ENCODE measurements at regions not wholly inside any gene's neighbourhood (a gene's known extent, or its start where the extent isn't known, plus 50 kb on each side); places are given as distances from the start of the nearest gene placed in this dataset.
"Not testable (repeated sequence)": the region's sequence is repeated elsewhere in the genome, so short reads cannot be mapped to it uniquely, and the experiment has no call there.

DNA sequence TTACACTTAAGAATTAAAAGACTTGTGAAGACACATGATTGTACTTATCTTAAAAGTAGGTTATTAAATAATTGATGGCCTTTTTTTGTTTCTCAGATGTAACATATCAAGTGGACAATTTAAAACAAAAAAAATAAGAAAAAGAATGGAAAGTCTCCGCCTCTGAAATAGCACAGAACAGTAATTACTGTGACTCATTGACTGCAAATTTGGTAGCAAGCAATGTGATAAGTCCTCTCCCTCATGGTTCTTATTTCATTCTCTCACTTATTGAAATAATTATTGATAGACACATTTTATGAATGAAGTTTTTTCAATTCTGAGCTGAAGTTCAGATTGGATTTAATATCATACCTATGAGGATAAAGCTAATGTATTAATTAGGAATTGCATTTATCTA, 717.9 kb upstream of the LUZP2 start:
- no peak for DNase-seq

DNA sequence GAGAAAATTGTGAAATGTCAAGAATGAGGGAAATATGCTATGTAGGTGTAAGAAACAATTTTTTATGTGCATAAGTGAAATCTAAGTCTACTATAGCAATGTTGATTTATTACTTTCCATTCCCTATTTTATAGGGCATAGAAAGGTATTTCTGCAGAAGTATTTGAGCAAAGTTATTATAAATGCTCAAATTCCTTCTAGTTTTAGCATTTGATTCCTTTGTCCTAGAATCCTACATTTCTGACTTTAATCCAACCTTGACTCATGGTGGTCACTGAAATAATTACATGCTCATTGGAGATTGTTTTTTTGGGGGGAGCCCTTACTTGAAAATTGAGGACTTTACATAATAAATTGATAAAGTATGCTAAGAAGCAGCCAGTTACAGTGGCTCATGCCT, 716.6 kb upstream of the LUZP2 start:
- no peak for DNase-seq

DNA sequence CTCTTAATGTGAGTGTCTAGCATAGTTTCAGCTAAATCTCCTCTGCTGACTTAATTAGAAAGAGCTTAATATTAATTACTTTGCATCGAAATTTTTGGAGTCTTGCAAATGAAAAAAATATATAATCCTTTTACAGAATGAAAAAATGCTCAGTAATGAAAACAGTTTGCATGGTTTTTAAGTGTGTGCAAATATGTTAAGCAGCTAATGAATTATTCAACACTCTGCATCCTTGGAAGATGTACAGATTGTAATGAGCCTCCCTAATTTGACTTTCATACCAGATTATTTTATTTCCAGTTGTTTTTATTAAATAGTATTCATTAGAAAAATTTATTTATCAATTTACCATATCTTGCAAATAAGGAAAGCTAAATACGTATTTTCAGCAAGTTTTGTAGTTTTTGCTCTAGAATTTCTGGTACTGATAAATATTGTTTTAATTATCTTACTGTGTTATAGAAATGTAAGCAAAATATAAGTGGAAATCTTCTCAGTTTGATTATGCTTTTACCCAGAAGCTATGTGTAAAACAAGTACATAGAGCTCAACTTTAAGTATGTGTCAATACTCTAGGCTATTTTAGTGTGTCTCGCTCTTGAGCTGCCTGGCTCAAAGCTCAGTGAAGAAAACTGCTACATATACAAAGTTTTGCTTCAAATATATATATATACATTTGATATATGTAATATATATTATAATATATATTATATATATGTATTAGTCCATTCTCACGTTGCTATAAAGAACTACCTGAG, 714.9 kb upstream of the LUZP2 start:
- DNase-seq = no peak

DNA sequence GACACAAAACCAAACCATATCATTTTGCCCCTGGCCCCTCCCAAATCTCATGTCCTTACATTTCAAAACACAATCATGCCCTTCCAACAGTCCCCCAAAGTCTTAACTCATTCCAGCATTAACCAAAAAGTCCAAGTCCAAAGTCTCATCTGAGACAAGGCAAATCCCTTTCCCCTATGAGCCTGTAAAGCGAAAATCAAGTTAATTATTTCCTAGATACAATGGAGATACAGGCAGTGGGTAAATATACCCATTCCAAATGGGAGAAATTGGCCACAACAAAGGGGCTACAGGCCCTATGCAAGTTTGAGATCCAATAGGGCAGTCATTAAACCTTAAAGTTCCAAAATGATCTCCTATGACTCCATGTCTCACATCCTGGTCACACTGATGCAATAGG, 709.9 kb upstream of the LUZP2 start:
- DNase-seq = not testable (repeated sequence)

DNA sequence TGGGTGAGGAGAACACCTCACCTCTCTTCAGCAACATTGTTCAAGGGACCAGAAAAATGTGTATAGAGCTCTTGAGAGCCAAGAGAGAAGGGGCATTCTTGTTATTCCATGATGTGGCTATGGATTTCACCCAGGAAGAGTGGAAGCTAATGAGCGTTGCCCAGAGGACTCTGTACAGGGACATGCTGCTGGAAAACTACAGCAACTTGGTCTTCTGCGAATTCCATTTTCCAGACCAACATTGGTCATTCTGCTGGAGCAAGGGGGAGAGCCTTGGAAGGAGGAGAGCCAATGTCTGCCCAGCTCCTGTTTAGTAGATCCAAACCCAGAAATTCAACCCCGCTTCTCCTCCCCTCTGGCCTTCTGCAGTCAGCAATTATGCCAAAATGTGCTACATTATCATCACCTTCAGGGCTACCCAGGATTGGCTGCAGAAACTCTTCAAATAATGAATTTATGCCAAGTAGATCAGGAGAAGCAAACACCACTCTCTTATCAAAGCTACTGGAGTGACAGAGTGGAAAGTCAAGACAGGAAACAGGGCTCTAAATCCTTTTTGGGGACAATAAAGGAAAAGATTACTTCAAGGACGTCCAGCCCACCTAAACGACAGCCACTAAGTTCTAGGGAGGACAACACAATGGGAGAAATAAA, 707.5 kb upstream of the LUZP2 start:
- DNase-seq = no peak

DNA sequence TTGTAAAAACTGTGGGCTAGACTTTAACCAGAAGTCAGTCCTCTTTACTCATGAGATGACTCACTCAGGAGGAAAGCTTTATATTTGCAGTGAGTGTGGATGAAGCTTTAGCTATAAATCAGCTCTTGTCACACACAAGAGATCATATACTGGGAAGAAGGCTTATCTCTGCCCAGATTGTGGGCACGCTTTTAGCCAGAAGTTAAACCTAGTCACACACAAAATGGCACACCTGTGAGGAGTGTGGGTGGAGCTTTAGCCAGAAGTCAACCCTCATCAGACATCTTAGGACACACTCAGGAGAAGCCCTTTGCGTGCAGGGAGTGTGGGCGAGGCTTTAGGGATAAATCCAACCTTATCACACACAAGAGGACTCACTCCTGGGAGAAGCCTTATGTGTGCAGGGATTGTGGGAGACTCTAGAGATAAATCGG, 706.9 kb upstream of the LUZP2 start:
- no peak for DNase-seq

DNA sequence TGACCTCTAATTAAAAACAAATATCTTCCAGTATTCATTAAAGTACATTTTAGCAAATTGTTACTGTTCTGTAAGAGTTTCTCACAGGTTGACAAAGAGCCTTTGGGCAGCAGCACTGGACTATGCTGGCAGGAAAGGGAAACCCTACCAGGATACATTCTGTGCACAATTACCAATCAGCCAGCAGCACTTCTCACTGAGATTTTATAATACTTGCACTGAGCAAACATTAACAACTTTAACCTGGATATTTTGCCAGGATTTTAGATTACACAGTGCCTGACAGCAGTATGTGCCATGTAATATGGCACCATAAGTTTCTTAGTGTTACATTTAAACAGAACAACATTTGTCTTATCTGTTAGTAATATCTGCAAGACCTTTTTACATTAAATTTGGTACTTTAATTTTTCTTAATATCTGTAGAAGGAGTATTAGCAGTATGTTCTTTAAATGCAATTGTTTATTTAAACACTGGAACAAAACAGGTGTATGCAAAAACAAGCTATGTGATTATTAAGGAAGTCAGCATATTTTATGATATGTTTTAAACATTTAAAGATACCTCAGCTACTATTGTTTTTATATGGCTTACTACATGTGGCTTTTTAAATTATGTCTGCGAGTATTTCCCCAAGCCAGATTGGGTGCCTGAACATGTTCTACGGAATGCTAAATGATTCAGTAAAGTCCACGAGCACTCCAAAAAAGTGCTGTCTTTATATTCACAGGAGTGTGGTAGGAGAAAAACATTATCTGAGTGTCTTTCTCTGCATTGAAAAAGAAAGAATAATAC, 699.0 kb upstream of the LUZP2 start:
- DNase-seq = no peak

DNA sequence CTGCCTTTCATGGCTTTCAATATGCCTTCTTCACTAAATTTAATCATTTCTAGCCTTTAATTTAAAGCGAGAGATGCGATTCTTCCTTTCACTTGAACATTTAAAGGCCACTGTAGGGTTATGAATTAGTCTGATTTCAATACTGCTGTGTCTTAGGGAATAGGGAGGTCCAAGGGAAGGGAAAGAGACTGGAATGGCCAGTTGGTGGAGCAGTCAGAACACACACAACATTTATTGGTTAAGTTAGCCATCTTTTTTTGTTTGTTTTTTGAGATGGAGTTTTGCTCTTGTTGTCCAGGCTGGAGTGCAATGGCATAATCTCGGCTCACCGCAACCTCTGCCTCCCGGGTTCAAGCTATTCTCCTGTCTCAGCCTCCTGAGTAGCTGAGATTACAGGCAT, 662.5 kb upstream of the LUZP2 start:
- DNase-seq = not testable (repeated sequence)

DNA sequence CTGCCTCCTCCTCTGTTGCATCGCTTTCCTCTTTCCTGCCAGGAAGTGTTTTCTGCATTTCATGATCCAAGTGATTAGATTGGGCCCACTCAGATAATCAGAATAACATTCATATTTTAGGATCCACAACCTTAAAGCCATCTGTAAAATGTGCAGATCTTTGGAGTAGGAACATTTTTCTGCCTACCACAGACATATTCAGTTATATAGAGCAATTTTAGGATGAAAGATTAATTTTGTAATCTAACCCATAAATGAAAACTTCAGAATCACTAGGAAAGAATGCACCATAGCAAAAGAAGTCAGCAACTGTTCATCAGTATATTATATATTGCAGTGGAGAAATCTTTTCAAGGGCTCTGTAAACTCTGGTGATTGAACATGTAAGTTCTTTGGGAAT, 659.9 kb upstream of the LUZP2 start:
- DNase-seq = no peak

DNA sequence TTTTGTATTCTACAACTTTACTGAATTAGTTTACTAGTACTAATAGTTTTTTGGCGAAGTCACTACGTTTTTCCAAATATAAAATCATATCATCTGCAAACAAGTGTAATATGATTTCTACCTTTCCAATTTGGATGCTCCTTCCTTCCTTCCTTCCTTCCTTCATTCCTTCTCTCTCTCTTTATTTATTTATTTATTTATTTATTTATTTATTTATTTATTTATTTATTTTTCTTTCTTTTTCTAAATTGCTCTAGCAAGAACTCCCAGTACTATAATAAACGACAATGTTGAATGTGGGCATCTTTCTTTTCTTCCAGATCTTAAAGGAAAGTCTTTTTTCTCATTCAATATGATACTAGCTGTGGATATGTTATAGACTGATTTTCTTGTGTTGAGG, 656.0 kb upstream of the LUZP2 start:
- DNase-seq = no peak

DNA sequence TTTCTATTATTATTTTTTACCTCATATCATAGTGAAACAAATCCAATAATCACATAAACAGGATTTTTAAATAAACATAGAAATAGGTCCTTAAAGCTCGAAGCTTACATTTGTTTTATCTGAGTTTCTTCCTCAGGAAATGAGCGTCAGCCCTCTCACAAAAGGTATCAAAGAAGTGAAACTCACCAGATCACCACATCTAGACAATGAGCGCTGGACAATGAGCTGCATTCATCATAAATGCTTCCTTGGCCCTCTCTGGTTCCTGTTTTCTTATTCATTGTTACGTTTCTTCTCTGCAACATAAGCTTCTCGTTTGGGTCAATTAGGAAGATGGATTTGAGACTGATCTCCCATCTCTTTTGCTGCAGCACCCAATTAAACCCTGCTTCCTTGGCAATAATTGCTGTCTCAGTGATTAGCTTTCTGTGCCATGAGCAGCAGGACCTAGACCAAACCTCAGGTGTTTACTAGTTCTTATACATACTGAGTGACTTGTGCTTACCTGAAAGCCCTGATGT, 649.9 kb upstream of the LUZP2 start:
- no peak for DNase-seq

DNA sequence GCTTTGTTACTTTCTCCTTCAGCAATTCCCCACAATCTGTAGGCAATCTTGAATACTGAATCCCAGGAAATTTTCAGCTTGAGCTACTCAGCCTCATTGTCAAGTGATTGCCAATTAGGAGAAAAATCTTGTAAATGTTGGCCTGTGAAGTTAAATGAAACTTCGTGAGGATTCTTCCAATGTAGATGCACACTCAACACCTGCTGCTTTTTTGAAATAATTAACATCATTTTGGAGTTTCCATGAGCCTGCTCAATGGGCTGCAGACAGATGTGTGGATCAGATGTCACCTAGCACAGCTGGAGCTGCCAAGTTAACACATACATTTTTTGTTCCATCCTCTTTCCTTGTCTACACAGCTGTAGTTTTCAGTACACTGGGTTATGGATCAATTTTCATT, 645.6 kb upstream of the LUZP2 start:
- no peak for DNase-seq

DNA sequence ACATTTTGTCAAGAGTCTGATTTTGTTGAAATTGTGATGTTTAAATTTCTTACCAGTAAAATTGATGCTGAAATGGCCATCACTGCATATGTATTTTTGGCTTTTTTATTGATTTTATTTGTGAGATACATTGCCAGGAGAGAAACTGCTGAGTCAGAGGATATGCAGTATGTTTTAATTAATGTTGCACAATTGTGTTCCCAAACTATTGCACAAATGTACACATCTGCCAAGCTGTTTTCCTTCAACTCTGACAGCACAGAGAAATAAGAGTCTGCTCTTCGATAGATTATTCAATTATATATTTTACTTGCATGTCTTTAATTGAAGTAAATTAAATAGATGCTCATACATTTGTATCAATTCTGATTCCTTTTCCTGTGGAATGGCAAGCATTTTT, 640.2 kb upstream of the LUZP2 start:
- DNase-seq = no peak

DNA sequence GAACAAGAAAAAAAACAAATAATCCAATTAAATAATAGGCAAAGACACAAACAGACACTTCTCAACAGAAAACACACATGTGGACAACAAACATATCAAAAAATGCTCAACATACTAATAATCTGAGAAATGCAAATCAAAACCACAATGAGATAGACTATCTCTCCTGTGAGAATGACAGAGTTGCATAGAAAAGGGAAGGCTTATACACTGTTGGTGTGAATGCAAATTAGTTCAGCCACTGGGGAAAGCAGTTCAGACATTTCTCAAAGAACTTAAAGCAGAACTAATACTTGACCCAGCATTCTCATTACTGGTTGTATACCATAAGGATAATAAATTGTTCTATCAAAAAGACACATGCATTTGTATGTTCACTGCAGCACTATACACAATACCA, 637.8 kb upstream of the LUZP2 start:
- no peak for DNase-seq

DNA sequence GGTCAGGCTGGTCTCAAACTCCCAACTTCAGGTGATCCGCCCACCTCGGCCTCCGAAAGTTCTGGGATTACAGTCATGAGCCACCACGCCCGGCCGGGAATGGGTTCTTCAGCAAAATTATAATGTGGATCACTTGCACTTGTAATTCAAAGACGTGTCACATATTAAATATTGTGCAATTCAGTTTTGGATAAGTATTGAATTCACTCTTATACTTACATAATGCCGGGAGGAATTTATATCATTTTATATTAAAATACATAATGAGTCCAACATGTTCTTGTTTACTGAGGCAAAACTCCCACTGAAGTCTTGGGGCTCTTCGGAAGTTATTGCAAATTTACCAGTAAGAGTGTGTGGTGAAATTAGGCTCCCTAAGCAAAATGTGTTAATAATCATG, 635.2 kb upstream of the LUZP2 start:
- DNase-seq = no peak

DNA sequence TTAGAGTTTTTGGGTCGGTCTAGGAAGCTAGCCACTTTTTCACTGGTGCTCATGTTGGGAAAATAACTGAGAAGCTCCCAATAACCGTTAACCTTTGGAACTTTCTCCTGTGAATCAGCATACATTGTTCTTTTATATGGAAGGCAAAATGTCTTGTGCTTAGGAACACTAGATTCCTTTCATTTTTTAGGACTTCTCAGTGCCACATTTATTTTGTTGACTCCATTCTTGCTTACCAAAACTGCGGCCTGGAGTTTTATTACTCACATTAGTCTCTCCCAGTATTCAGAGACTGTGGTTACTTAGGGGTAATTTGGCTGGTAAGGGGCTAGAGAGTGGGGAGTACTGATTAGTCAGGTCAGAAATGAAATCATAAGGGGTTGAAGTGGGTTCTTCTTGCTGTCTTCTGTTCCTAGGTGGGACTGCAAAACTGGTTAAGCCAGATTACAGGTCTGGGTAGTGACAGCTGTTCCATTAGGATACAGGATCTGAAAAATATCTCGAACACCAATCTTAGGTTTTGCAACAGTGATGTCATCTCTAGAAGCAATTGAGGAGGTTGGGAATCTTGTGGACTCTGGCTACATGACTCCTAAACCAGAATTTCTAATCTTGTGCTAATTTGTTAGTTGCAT, 631.4 kb upstream of the LUZP2 start:
- no peak for DNase-seq

DNA sequence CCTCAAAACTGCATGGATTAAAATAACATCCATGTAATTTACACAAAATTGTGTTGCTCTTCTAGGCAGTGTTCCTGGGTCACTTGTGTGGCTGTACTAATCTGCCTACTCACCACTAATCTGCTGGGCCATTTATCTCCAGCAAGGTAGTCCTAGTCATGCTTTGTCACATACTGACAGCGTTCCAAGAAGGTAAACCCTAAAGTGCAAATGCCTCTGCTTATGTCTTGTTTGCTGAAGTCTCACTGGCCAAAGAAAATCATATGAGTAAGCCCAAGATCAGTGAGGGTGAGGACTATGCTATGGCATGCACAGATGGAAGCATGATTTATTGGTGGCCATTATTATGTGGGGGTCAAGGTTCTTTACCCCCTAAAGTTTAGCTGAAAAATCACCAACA, 630.2 kb upstream of the LUZP2 start:
- no peak for DNase-seq

DNA sequence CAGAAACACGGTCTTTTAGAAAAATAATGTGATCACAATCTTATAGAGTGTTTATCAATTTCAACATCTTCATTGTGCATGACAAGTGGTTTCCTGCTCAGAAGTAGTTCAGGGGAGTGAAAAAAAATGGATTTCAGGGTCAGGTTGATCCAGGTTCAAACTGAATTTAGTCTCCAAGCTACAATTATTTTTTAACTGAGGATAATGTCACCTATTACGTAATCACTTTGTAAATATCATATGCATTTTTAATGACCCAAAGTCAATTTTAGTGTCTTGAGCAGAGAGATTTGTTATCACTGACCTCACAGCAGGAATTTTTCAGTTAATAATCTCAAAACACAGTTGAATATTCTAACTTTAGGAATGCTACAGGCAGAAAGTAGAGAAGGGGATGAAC, 627.2 kb upstream of the LUZP2 start:
- DNase-seq = no peak

DNA sequence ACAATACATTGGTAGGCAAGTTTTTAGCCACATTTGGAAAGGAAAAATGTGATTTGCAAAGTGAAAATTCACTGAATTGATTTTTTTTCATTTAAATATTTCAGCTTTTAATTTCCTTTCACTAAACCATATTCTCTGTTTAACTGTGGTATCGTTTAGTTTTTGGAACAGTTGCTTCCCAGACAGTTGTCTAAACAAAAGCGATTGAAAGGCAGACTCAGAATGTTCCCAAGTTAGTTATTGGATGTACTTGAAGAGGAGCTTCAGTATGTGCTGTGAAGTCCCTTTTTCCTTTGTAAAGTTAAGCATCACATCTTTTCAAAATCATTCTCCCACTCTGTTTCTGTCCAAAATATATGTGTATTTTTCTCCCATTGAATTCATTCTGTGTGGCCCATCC, 623.4 kb upstream of the LUZP2 start:
- DNase-seq = no peak

DNA sequence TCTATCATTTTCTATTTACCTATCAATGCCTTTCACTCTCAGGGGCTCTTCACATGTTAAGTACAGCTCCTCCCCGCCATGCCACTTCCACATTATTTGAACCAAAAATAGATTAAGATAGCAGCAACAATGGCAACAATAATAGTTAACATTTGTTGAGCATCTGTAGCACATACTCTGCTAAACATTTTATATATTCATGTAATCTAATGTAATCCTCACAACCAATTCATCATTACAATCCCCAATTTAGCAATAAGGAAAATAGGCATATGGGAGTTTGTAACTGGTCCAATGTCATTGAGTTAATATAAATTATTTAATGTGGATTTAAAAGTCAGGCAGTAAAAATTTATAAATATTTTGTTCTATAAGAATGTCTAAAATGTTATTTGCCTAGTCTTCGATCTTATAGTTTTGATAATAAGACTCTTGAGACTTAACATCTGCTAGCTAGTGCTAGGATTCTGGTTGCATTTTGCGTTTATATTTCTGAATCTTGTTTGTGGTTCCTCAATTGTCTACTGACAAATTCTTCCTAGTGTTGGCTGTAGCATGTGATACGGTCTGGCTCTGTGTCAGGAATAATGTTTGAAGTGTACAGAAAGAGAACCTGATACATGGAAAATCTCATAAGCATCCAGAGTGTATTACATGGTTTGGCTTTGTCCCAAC, 621.5 kb upstream of the LUZP2 start:
- no peak for DNase-seq

DNA sequence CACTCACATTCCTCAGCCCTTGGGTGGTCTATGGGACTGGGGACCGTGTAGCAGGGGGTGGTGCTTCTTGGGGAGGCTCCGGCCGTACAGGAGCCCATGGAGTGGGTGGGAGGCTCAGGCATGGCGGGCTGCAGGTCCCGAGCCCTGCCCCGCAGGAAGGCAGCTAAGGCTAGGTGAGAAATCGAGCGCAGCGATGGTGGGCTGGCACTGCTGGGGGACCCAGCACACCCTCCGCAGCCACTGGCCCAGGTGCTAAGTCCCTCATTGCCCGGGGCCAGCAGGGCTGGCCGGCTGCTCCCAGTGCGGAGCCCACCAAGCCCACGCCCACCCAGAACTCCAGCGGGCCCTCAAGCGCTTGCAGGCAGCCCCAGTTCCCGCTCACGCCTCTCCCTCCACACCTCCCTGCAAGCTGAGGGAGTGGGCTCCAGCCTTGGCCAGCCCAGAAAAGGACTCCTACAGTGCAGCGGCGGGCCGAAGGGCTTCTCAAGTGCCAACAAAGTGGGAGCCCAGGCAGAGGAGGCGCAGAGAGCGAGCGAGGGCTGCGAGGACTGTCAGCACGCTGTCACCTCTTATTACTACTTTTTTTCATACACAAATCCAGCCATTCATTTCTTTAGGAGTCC, 613.3 kb upstream of the LUZP2 start:
- DNase-seq = not testable (repeated sequence)

DNA sequence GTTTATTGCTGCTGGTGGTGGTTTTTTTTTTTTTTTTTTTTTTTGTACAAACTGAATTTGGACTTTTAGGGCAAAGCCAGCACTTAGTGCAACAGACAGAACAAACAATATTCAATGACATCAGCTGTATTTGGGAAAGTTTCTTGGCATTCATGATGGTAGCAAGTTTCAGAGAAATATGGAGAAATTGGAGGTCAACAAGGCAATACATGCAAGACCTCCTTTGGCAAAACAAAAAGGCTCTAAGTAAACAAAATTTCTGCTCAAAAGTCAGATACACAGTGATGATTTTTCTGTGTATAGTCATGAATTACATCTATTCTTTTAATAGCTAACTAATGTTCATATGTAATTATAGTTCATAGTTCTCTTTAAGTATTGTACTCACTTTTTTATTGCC, 612.5 kb upstream of the LUZP2 start:
- no peak for DNase-seq

All from NCI-H187 treated with DMSO at 0.1 percent for 48 hours (cell line).